Esophagus muscularis mucosa (tissue), 4 donors: ENCODE measurements at regions not wholly inside any gene's neighbourhood (a gene's known extent, or its start where the extent isn't known, plus 50 kb on each side); places are given as distances from the start of the nearest gene placed in this dataset.

Experiments
- EP300 ChIP-seq: sonication (generic); formaldehyde crosslinking; IDR thresholded peaks from one replicate; pipeline ENCODE4 v1.6.1; 2017; ENCODE audit warnings: antibody characterized with exemption
- POLR2A ChIP-seq: fragments of 450-650 bp; IDR thresholded peaks from one replicate; pipeline ENCODE4 v1.6.1; 2017; ENCODE audit warnings: antibody characterized with exemption, moderate library complexity, mild to moderate bottlenecking, low read depth
- POLR2AphosphoS5 ChIP-seq, 2 donors: sonication (generic); formaldehyde crosslinking; IDR thresholded peaks; one replicate each; pipeline ENCODE4 v1.6.1; 2017; ENCODE audit warnings: antibody characterized with exemption in 2 of 2
- TF ChIP-seq, protein P1 (sequence below), 3 experiments: fragments of 200-600 bp in 2 of 3; fragments of 450-650 bp in 1 of 3; sonication (generic) in 2 of 3; IDR thresholded peaks; one replicate each; pipeline ENCODE4 v1.5.1; 2017 to 2019; ENCODE audit warnings: antibody characterized with exemption in 3 of 3, mild to moderate bottlenecking in 2 of 3, moderate library complexity in 1 of 3

DNA sequence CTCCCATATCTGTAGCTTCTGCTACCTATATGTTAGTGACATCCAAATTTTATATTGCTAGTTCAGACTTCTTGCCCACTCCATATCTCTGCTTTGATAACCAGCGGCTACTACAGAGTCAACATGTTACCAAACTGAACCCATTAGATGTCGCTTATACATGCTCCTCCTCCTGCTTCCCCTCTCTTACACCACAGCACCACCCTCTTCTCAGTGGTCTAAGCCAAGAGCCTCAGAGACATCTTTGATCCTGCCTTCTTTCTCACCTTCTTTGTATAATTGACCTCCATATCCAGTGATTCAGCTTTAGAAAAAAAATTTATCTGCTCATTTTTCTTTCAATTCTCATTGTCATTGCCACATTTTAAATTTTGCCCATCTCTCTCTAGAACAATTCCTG is 408.2 kb upstream of the TLE4 start:
- TF ChIP-seq, protein P1, sequence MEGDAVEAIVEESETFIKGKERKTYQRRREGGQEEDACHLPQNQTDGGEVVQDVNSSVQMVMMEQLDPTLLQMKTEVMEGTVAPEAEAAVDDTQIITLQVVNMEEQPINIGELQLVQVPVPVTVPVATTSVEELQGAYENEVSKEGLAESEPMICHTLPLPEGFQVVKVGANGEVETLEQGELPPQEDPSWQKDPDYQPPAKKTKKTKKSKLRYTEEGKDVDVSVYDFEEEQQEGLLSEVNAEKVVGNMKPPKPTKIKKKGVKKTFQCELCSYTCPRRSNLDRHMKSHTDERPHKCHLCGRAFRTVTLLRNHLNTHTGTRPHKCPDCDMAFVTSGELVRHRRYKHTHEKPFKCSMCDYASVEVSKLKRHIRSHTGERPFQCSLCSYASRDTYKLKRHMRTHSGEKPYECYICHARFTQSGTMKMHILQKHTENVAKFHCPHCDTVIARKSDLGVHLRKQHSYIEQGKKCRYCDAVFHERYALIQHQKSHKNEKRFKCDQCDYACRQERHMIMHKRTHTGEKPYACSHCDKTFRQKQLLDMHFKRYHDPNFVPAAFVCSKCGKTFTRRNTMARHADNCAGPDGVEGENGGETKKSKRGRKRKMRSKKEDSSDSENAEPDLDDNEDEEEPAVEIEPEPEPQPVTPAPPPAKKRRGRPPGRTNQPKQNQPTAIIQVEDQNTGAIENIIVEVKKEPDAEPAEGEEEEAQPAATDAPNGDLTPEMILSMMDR (IDR thresholded peaks at IDR 0.05): no peak
- TF ChIP-seq POLR2AphosphoS5 (IDR thresholded peaks at IDR 0.05): no peak
- no peak for TF ChIP-seq POLR2A
- no peak for TF ChIP-seq EP300
